HL-60 (cell line): ENCODE measurements at regions not wholly inside any gene's neighbourhood (a gene's known extent, or its start where the extent isn't known, plus 50 kb on each side); places are given as distances from the start of the nearest gene placed in this dataset.

Experiments used
- DNase-seq, 2 experiments: peaks; one replicate each; pipeline ENCODE4 v3.0.0-alpha.2; 2010 to 2020; ENCODE audit warnings: low read depth in 1 of 2, low spot score in 1 of 2
- H3K27ac ChIP-seq: fragments of 250-450 bp; sonication (Bioruptor Pico); replicated peaks from 2 replicates; pipeline ENCODE4 v1.5.1; 2020; ENCODE audit warnings: mild to moderate bottlenecking, moderate library complexity
- H3K27me3 ChIP-seq: fragments of 250-450 bp; sonication (Bioruptor Pico); 2 replicates; pipeline ENCODE4 v1.5.1; 2021; ENCODE audit warnings: mild to moderate bottlenecking, moderate library complexity; ENCODE audit not compliant: insufficient read depth, poor library complexity, severe bottlenecking
- H3K4me3 ChIP-seq: replicated peaks from 2 replicates; pipeline ENCODE4 v1.5.1; 2011; ENCODE audit warnings: mild to moderate bottlenecking, control low read depth, low read length; ENCODE audit not compliant: insufficient read depth
- GABPA ChIP-seq: IDR thresholded peaks from 2 replicates; pipeline ENCODE4 v1.6.1; 2012; ENCODE audit warnings: low read depth
- POLR2AphosphoS5 ChIP-seq: IDR thresholded peaks from 2 replicates; pipeline ENCODE4 v1.6.1; 2012; ENCODE audit warnings: low read depth
- REST ChIP-seq: IDR thresholded peaks from 2 replicates; pipeline ENCODE4 v1.6.1; 2012; ENCODE audit warnings: low read depth; ENCODE audit not compliant: insufficient replicate concordance
- SPI1 ChIP-seq: IDR thresholded peaks from 2 replicates; pipeline ENCODE4 v1.6.1; 2012; ENCODE audit warnings: low read depth, mild to moderate bottlenecking, borderline replicate concordance
- TF ChIP-seq, protein P1 (sequence below): IDR thresholded peaks from one replicate; pipeline ENCODE4 v1.5.1; 2011; ENCODE audit warnings: low read length, control low read depth, inconsistent platforms; ENCODE audit not compliant: insufficient read depth

GRCh38 chr2:186042207-186043028 is 303.8 kb downstream of the FSIP2 start:
- DNase-seq = no peak
- no peaks in the 10 kb centered on the region for H3K27me3 ChIP-seq
- no peak overlapping the region for H3K27ac ChIP-seq
- H3K4me3 ChIP-seq = no peak overlapping the region
- no peak for TF ChIP-seq SPI1
- no peak for TF ChIP-seq REST

- no peak for DNase-seq
- Histone ChIP-seq H3K27me3 (no peaks in the 10 kb centered on the region), H3K27ac (no peak overlapping the region), H3K4me3 (no peak overlapping the region)
- TF ChIP-seq POLR2AphosphoS5 = no peak
- TF ChIP-seq GABPA = no peak
- TF ChIP-seq, protein P1, sequence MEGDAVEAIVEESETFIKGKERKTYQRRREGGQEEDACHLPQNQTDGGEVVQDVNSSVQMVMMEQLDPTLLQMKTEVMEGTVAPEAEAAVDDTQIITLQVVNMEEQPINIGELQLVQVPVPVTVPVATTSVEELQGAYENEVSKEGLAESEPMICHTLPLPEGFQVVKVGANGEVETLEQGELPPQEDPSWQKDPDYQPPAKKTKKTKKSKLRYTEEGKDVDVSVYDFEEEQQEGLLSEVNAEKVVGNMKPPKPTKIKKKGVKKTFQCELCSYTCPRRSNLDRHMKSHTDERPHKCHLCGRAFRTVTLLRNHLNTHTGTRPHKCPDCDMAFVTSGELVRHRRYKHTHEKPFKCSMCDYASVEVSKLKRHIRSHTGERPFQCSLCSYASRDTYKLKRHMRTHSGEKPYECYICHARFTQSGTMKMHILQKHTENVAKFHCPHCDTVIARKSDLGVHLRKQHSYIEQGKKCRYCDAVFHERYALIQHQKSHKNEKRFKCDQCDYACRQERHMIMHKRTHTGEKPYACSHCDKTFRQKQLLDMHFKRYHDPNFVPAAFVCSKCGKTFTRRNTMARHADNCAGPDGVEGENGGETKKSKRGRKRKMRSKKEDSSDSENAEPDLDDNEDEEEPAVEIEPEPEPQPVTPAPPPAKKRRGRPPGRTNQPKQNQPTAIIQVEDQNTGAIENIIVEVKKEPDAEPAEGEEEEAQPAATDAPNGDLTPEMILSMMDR = no peak
- no peak for TF ChIP-seq SPI1
- TF ChIP-seq REST = no peak
Observed at GRCh38 chr2:186044761-186045160, 306.2 kb downstream of the FSIP2 start.

- Histone ChIP-seq H3K27ac (no peak overlapping the region), H3K27me3 (no peaks in the 10 kb centered on the region), H3K4me3 (no peak overlapping the region)
- TF ChIP-seq, protein P1 = no peak
- TF ChIP-seq REST = no peak
- no peak for TF ChIP-seq SPI1
- no peak for TF ChIP-seq POLR2AphosphoS5
- no peak for TF ChIP-seq GABPA
- no peak for DNase-seq
Observed at GRCh38 chr2:186052930-186053329, 314.3 kb downstream of the FSIP2 start.
